ENCODE measurements at regions not wholly inside any gene's neighbourhood (a gene's known extent, or its start where the extent isn't known, plus 50 kb on each side); places are given as distances from the start of the nearest gene placed in this dataset.

GRCh38 chr6:85353012-85353411, 96.9 kb upstream of the NT5E start:
- ChIA-PET CTCF (interaction anchor here (0.5 to 1.2 kb wide), 2 partner anchors 130 to 171 kb away, joined by 3 to 6 read pairs; no protein-coding TSS in a partner anchor), POLR2A (no interaction called here)
- intact Hi-C loops (cut with micrococcal nuclease; ENCODE audit: unreplicated experiment) (no loop called here), in situ Hi-C loops (cut with HindIII; ENCODE audit: low pct_unique_long_range_greater_than_20kb, low sequenced_read_pairs) (no loop called here)
- H3K36me3 ChIP-seq (ENCODE audit: control insufficient read depth, insufficient read depth, low read length): no peaks in the 10 kb centered on the region
- no peak overlapping the region for H3K4me3 ChIP-seq (ENCODE audit: low read depth in 2 of 2, low read length in 2 of 2)
- H3K27me3 ChIP-seq (ENCODE audit: control insufficient read depth, insufficient read depth, low read length): no peaks in the 10 kb centered on the region
- H3K27ac ChIP-seq (ENCODE audit: low read length): no peak overlapping the region
- H3K9me3 ChIP-seq (ENCODE audit: control insufficient read depth, insufficient read depth, low read depth, low read length): no peaks in the 10 kb centered on the region
- BruUV-seq (replicated peaks): no TSS peak
- H3K4me1 ChIP-seq (ENCODE audit: control insufficient read depth, insufficient read depth, low read length): no peaks in the 10 kb centered on the region
- ATAC-seq (no peak), DNase-seq (ENCODE audit: low read depth, low spot score) (no peak)
- no peak for TF ChIP-seq REST (IDR thresholded peaks at IDR 0.05; ENCODE audit: insufficient read depth in 1 of 2, low read depth in 2 of 2, low read length in 1 of 2)
- no peak for TF ChIP-seq POLR2AphosphoS5 (IDR thresholded peaks at IDR 0.05; ENCODE audit: low read depth, low read length)
- TF ChIP-seq TCF7L2 (IDR thresholded peaks at IDR 0.05; ENCODE audit: low read depth, low read length): no peak
- TF ChIP-seq SIN3A (IDR thresholded peaks at IDR 0.05; ENCODE audit: borderline replicate concordance, insufficient read depth, low read depth, low read length): no peak
- no peak for TF ChIP-seq CTCF (IDR thresholded peaks at IDR 0.05)

- Histone ChIP-seq H3K9me3 (ENCODE audit: control insufficient read depth, insufficient read depth, low read depth, low read length) (no peaks in the 10 kb centered on the region), H3K27ac (ENCODE audit: low read length) (no peak overlapping the region), H3K27me3 (ENCODE audit: control insufficient read depth, insufficient read depth, low read length) (no peaks in the 10 kb centered on the region), H3K4me1 (ENCODE audit: control insufficient read depth, insufficient read depth, low read length) (no peaks in the 10 kb centered on the region), H3K36me3 (ENCODE audit: control insufficient read depth, insufficient read depth, low read length) (no peaks in the 10 kb centered on the region), H3K4me3 (ENCODE audit: low read depth in 2 of 2, low read length in 2 of 2) (no peak overlapping the region)
- intact Hi-C loops (cut with micrococcal nuclease; ENCODE audit: unreplicated experiment): no loop called here
- in situ Hi-C loops (cut with HindIII; ENCODE audit: low pct_unique_long_range_greater_than_20kb, low sequenced_read_pairs): no loop called here
- TF ChIP-seq POLR2AphosphoS5 (IDR thresholded peaks at IDR 0.05; ENCODE audit: low read depth, low read length): no peak
- no peak for TF ChIP-seq CTCF (IDR thresholded peaks at IDR 0.05)
- no peak for TF ChIP-seq TCF7L2 (IDR thresholded peaks at IDR 0.05; ENCODE audit: low read depth, low read length)
- TF ChIP-seq REST (IDR thresholded peaks at IDR 0.05; ENCODE audit: insufficient read depth in 1 of 2, low read depth in 2 of 2, low read length in 1 of 2): no peak
- TF ChIP-seq SIN3A (IDR thresholded peaks at IDR 0.05; ENCODE audit: borderline replicate concordance, insufficient read depth, low read depth, low read length): no peak
- CTCF ChIA-PET: no interaction called here
- ATAC-seq (no peak), DNase-seq (ENCODE audit: low read depth, low spot score) (no peak)
- POLR2A ChIA-PET: no interaction called here
- BruUV-seq (replicated peaks): no TSS peak
These were observed 101.2 kb upstream of the NT5E start for GRCh38 chr6:85348643-85349042.
